Right lobe of liver (tissue), 4 donors: ENCODE measurements at regions not wholly inside any gene's neighbourhood (a gene's known extent, or its start where the extent isn't known, plus 50 kb on each side); places are given as distances from the start of the nearest gene placed in this dataset.

Experiments used
- POLR2A ChIP-seq: fragments of 450-650 bp; IDR thresholded peaks from one replicate; pipeline ENCODE4 v1.6.1; 2017; ENCODE audit warnings: antibody characterized with exemption, mild to moderate bottlenecking
- TF ChIP-seq, protein P1 (sequence below), 4 donors: fragments of 200-600 bp in 3 of 4; fragments of 450-650 bp in 1 of 4; IDR thresholded peaks; one replicate each; pipeline versions ENCODE4 v1.5.1 to v1.8.0; 2016 to 2022; ENCODE audit warnings: antibody characterized with exemption in 4 of 4, mild to moderate bottlenecking in 2 of 4
- donor health status: DM: no; HTN: no; CAD: no.
- donor health status: DM: no; HTN: no; CAD: no.
- donor health status: DM: no; HTN: yes; CAD: no.

DNA sequence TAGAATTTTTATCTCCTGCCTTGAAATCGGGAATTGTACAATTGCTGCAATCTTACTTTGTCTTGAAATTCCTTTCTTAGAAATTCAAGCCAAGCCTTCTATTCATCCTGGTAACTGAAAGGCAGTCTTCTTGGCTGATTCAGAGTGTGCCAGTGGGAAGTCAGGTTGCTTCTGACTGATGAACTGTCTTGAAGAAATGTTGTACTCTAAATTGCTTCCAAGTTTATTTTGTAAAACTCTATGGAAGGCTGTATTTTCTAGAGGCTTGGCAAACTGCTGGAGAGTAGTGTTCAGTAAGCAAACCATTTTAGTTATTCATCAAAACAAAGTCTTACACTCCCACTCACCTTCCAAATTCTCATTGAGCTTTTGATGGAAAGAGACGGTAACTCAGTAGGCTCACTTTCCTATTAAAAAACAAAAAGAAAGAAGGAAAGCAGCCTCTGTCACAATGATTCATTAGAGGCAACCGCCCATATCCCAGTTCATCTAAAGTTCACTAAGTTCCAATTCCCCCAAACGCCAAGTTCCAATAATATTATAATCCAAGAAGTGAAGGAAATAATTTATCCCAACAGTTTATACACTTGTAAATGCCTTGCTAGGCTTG is 187.9 kb upstream of the MALRD1 start:
- TF ChIP-seq, protein P1, sequence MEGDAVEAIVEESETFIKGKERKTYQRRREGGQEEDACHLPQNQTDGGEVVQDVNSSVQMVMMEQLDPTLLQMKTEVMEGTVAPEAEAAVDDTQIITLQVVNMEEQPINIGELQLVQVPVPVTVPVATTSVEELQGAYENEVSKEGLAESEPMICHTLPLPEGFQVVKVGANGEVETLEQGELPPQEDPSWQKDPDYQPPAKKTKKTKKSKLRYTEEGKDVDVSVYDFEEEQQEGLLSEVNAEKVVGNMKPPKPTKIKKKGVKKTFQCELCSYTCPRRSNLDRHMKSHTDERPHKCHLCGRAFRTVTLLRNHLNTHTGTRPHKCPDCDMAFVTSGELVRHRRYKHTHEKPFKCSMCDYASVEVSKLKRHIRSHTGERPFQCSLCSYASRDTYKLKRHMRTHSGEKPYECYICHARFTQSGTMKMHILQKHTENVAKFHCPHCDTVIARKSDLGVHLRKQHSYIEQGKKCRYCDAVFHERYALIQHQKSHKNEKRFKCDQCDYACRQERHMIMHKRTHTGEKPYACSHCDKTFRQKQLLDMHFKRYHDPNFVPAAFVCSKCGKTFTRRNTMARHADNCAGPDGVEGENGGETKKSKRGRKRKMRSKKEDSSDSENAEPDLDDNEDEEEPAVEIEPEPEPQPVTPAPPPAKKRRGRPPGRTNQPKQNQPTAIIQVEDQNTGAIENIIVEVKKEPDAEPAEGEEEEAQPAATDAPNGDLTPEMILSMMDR (IDR thresholded peaks at IDR 0.05), result no peak
- no peak for TF ChIP-seq POLR2A
